ENCODE measurements at regions not wholly inside any gene's neighbourhood (a gene's known extent, or its start where the extent isn't known, plus 50 kb on each side); places are given as distances from the start of the nearest gene placed in this dataset.

DNA sequence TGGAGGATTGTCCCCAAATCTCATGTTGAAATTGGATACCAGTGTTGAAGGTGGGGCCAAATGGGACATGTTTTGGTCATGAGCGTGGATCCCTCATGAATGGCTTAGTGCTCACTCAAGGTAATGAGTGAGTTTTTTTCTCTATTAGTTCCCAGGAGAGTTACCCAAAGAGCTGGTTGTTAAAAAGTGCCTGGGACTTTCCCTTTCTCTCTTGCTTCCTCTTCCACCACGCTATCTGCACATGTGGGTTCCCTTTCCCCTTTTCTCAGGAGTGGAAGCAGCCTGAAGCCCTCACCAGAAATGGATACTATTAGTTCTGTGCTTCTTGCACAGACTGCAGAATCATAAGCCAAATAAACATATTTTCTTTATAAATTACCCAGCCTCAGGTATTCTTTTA is 465.4 kb downstream of the FSCB start:
- Mint-ChIP-seq H3K27me3 (no peaks in the 10 kb centered on the region), H3K9me3 (ENCODE audit: low read depth) (peaks cover 10% of the 10 kb centered on the region), H3K4me1 (ENCODE audit: low read depth) (no peaks in the 10 kb centered on the region), H3K4me3 (ENCODE audit: low read depth) (no peak overlapping the region), H3K27ac (no peak overlapping the region), H3K36me3 (ENCODE audit: insufficient read depth) (peaks cover 1% of the 10 kb centered on the region)
- no peak for TF ChIP-seq CTCF (IDR thresholded peaks at IDR 0.05; ENCODE audit: unreplicated experiment)
- no peak for DNase-seq (ENCODE audit: low spot score, unreplicated experiment)

DNA sequence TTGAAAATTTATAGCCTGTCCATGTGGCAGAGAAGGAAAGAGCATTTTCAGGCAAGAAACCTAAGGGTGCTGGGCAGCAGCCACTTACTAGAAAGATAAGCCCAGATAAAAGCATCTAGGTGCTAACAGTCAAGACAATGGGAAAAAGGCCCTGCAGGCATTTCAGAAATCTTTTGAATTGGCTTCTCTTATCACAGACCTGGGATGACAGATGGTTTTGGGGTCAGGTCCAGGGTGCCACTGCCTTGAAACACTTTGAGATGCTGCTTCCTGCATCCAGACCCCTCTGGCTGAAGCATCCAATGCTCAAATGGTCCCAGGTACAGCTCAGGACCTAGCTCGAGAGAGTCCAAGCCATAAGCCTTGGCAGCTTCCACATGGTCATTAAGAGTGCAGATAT is 466.5 kb downstream of the FSCB start:
- H3K9me3 Mint-ChIP-seq (ENCODE audit: low read depth), result peaks cover 7% of the 10 kb centered on the region
- DNase-seq (ENCODE audit: low spot score, unreplicated experiment), result no peak
- TF ChIP-seq CTCF (IDR thresholded peaks at IDR 0.05; ENCODE audit: unreplicated experiment), result no peak
- no peak overlapping the region for H3K27ac Mint-ChIP-seq
- H3K4me3 Mint-ChIP-seq (ENCODE audit: low read depth), result no peak overlapping the region
- no peaks in the 10 kb centered on the region for H3K36me3 Mint-ChIP-seq (ENCODE audit: insufficient read depth)
- no peaks in the 10 kb centered on the region for H3K4me1 Mint-ChIP-seq (ENCODE audit: low read depth)
- H3K27me3 Mint-ChIP-seq, result no peaks in the 10 kb centered on the region

DNA sequence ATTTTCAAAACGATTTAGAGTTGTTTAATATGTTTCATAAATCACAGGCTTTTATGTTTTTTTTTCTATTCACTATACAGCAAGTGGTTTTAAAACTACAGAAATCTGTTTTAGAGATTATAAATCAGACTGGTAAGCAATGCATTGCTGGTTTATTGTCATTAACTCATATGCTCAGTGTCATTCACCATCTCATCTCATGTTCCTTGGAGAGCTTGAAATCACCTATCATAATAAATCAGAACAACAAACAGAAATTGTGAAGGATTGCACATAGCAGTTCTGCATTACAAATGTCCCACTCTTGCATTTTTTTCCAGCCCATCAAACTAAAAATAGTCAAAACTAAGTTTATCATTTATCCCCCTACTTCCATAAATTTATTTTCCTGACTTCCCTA is 470.8 kb downstream of the FSCB start:
- Mint-ChIP-seq H3K27me3 (no peaks in the 10 kb centered on the region), H3K4me1 (ENCODE audit: low read depth) (peaks cover 3% of the 10 kb centered on the region), H3K4me3 (ENCODE audit: low read depth) (no peak overlapping the region), H3K36me3 (ENCODE audit: insufficient read depth) (no peaks in the 10 kb centered on the region), H3K9me3 (ENCODE audit: low read depth) (peaks cover 7% of the 10 kb centered on the region), H3K27ac (no peak overlapping the region)
- TF ChIP-seq CTCF (IDR thresholded peaks at IDR 0.05; ENCODE audit: unreplicated experiment), result no peak
- no peak for DNase-seq (ENCODE audit: low spot score, unreplicated experiment)

DNA sequence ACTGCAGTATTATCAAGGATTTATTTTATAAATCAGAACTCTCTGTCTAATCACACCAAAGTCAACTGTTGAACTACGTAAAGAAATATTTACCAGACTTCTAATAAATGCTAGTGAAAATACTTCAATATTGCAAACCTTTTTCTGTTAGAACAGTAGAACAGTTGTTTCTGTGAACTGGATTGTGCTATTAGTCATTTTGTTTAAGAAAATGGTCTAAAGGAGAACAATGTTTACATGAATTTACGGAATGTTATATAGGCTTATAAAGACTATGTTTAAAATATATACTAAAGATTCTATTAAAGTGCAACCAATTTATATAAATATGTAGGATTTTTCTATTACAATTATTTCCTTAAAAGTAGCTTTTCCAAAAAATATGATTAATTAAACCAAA is 471.4 kb downstream of the FSCB start:
- H3K27ac Mint-ChIP-seq, result no peak overlapping the region
- no peak overlapping the region for H3K4me3 Mint-ChIP-seq (ENCODE audit: low read depth)
- no peaks in the 10 kb centered on the region for H3K27me3 Mint-ChIP-seq
- H3K9me3 Mint-ChIP-seq (ENCODE audit: low read depth), result peaks cover 7% of the 10 kb centered on the region
- H3K36me3 Mint-ChIP-seq (ENCODE audit: insufficient read depth), result no peaks in the 10 kb centered on the region
- no peak for DNase-seq (ENCODE audit: low spot score, unreplicated experiment)
- no peak for TF ChIP-seq CTCF (IDR thresholded peaks at IDR 0.05; ENCODE audit: unreplicated experiment)
- peaks cover 4% of the 10 kb centered on the region for H3K4me1 Mint-ChIP-seq (ENCODE audit: low read depth)

- Mint-ChIP-seq H3K27ac (no peak overlapping the region), H3K9me3 (ENCODE audit: low read depth) (no peaks in the 10 kb centered on the region), H3K4me1 (ENCODE audit: low read depth) (peaks cover 4% of the 10 kb centered on the region), H3K36me3 (ENCODE audit: insufficient read depth) (no peaks in the 10 kb centered on the region), H3K27me3 (no peaks in the 10 kb centered on the region), H3K4me3 (ENCODE audit: low read depth) (no peak overlapping the region)
- DNase-seq (ENCODE audit: low spot score, unreplicated experiment), result no peak
- TF ChIP-seq CTCF (IDR thresholded peaks at IDR 0.05; ENCODE audit: unreplicated experiment), result no peak
Observed at GRCh38 chr14:44030831-44031383, 476.2 kb downstream of the FSCB start.
